ENCODE measurements at regions not wholly inside any gene's neighbourhood (a gene's known extent, or its start where the extent isn't known, plus 50 kb on each side); places are given as distances from the start of the nearest gene placed in this dataset.

DNA sequence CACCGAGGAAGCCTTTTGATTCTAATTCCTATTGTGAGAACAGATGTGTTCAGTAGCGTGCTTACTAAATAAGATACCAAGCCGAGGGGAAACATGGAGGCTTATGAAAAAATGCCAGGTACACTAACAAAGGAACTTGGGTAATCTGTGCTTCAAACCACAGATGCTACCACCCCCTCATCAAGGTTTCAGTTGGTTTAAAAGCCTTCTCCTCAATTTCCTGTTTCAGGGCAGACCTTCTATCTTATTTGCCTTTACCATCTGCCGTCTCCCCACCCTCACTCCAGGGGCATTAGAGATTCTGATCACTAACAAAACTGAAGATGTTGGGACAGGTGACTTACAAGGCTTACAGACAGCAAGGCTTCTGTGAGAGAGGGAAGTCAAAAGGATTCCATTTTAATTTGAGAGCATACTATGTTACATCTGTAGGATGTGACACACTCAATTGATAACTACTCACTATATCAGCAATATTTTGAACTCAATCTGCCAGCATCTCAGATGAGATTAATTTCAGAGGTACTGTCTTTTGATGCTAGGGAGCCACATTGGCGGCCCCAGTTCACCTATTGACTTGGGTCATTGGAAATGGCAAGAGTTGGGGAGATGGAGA is 60.6 kb upstream of the PLCL2 start:
- TF ChIP-seq, protein P1, sequence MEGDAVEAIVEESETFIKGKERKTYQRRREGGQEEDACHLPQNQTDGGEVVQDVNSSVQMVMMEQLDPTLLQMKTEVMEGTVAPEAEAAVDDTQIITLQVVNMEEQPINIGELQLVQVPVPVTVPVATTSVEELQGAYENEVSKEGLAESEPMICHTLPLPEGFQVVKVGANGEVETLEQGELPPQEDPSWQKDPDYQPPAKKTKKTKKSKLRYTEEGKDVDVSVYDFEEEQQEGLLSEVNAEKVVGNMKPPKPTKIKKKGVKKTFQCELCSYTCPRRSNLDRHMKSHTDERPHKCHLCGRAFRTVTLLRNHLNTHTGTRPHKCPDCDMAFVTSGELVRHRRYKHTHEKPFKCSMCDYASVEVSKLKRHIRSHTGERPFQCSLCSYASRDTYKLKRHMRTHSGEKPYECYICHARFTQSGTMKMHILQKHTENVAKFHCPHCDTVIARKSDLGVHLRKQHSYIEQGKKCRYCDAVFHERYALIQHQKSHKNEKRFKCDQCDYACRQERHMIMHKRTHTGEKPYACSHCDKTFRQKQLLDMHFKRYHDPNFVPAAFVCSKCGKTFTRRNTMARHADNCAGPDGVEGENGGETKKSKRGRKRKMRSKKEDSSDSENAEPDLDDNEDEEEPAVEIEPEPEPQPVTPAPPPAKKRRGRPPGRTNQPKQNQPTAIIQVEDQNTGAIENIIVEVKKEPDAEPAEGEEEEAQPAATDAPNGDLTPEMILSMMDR (IDR thresholded peaks at IDR 0.05), result no peak
- TF ChIP-seq POLR2AphosphoS5 (IDR thresholded peaks at IDR 0.05) (no peak), POLR2A (IDR thresholded peaks at IDR 0.05) (no peak)

All from transverse colon (tissue), 4 donors.